SU-DHL-6 (cell line): ENCODE measurements at regions not wholly inside any gene's neighbourhood (a gene's known extent, or its start where the extent isn't known, plus 50 kb on each side); places are given as distances from the start of the nearest gene placed in this dataset.

ENCODE experiments used
- EZH2phosphoT487 ChIP-seq: fragments of 200-600 bp; sonication (generic), shearing (Covaris generic); conservative IDR thresholded peaks from 2 replicates; pipeline ENCODE4 v1.6.1; 2018; ENCODE audit warnings: mild to moderate bottlenecking, antibody characterized with exemption, low read length, moderate library complexity, mixed read lengths
- TF ChIP-seq, protein P1 (sequence below): fragments of 200-600 bp; sonication (generic); IDR thresholded peaks from one replicate; pipeline ENCODE4 v1.5.1; 2017; ENCODE audit warnings: antibody characterized with exemption, mild to moderate bottlenecking, low read length, moderate library complexity; ENCODE audit not compliant: insufficient read depth, poor library complexity, severe bottlenecking

DNA sequence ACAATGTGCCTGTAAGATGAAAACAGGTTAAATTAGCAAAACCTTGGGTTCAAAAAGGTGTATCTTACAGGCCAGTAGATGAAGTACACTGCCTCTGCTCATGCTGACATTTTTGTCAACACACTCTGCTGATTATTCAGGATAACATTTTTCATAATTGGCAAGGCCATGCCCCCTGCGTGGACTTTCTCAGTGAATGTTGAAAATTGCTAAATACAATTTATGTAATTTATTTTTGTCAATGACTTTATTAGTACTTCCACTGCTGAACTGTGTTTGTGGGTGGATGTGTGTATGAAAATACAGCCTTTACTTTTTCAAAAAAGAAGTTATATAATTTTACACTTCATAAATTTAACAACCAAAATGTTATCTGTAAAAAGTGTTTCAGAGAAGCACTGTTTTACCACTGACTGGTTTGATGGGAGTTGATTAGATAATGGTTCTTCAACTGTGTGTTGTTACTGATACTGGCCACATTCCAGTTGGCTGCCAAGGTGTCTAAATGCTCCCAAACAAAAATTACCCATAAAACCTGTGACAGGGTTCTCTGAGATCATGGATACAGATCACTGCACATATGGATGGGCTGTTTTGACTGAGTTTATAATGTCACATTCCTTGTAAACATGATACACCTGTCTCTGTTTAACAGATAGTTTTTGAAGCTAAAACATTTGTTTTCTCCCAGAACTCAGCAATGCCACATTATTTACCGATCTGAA, 151.9 kb upstream of the SLC7A11 start:
- TF ChIP-seq, protein P1, sequence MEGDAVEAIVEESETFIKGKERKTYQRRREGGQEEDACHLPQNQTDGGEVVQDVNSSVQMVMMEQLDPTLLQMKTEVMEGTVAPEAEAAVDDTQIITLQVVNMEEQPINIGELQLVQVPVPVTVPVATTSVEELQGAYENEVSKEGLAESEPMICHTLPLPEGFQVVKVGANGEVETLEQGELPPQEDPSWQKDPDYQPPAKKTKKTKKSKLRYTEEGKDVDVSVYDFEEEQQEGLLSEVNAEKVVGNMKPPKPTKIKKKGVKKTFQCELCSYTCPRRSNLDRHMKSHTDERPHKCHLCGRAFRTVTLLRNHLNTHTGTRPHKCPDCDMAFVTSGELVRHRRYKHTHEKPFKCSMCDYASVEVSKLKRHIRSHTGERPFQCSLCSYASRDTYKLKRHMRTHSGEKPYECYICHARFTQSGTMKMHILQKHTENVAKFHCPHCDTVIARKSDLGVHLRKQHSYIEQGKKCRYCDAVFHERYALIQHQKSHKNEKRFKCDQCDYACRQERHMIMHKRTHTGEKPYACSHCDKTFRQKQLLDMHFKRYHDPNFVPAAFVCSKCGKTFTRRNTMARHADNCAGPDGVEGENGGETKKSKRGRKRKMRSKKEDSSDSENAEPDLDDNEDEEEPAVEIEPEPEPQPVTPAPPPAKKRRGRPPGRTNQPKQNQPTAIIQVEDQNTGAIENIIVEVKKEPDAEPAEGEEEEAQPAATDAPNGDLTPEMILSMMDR, result no peak
- TF ChIP-seq EZH2phosphoT487, result no peak
